ENCODE measurements at regions not wholly inside any gene's neighbourhood (a gene's known extent, or its start where the extent isn't known, plus 50 kb on each side); places are given as distances from the start of the nearest gene placed in this dataset.

DNA sequence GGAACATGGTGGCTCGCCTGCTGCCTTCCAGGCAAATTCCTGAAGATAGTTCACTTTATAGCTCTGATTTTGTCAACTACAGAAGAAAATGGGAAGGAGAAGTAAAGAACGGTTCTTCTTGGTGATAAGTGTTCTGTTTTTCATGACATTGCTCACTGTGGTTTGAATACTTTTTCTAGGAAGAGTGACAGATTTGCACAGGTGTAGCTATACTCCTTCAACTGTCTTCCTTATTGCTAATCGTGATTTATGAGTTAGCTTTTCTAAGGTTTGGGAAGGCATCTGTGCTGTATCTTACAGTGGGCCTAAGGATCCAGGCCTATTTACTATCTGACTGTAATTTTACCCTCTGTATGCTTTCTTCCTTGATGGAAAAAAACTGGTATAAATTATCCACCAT, 405.6 kb downstream of the NDFIP2 start:
- TF ChIP-seq POLR2AphosphoS5 (IDR thresholded peaks at IDR 0.05; ENCODE audit: low read depth, low read length) = no peak
- no peak for TF ChIP-seq FOXP2 (optimal IDR thresholded peaks at IDR 0.05; ENCODE audit: borderline replicate concordance, extremely low read depth, extremely low read length, insufficient read depth)

Data from PFSK-1 (cell line).